T-cell (primary cell): ENCODE measurements at regions not wholly inside any gene's neighbourhood (a gene's known extent, or its start where the extent isn't known, plus 50 kb on each side); places are given as distances from the start of the nearest gene placed in this dataset.

ENCODE experiments used
- ATAC-seq, 4 experiments: fragments of 200-7000 bp in 3 of 4; fragments of 150-1000 bp in 1 of 4; cut with Tn5 transposase; replicated peaks in 1 of 4; 1 replicate in 3 of 4; 2 replicates in 1 of 4; pipeline ENCODE4 v1.10.0; 2021; ENCODE audit warnings: moderate library complexity in 3 of 4, mild to moderate bottlenecking in 2 of 4, moderate number of reproducible peaks in 1 of 4
- CTCF ChIA-PET, 2 donors: fragments of 300-600 bp; sonication (Branson Sonifier 250); formaldehyde crosslinking; loops; one replicate each; lab custom pipeline; 2022; ENCODE audit warnings: antibody characterized with exemption in 2 of 2; lab: Charles Lee
- POLR2A ChIA-PET, 2 donors: fragments of 300-600 bp; sonication (Branson Sonifier 250); formaldehyde crosslinking; loops; one replicate each; lab custom pipeline; 2022; ENCODE audit warnings: antibody characterized with exemption in 2 of 2; lab: Charles Lee
- DNase-seq, 35 experiments: peaks; one replicate each; pipeline versions ENCODE4 v3.0.0 to v3.0.0-alpha.2; 2013 to 2023
- H3K27ac ChIP-seq: one replicate; pipeline ENCODE4 v1.5.1; 2013; ENCODE audit warnings: low read length
- H3K27me3 ChIP-seq, 2 experiments: replicated peaks in 1 of 2; 1 replicate in 1 of 2; 2 replicates in 1 of 2; pipeline versions ENCODE4 v1.6.1 to v1.7.0; 2013; ENCODE audit warnings: low read length in 1 of 2, mixed read lengths in 1 of 2; ENCODE audit not compliant: control insufficient read depth in 2 of 2, insufficient read depth in 2 of 2; ENCODE audit errors: extremely low read depth in 1 of 2
- H3K36me3 ChIP-seq, 2 donors: 1 replicate in 1 of 2; 2 replicates in 1 of 2; pipeline versions ENCODE4 v1.6.1 to v1.7.0; 2013; ENCODE audit warnings: low read length in 1 of 2; ENCODE audit not compliant: control insufficient read depth in 2 of 2, insufficient read depth in 1 of 2; ENCODE audit errors: extremely low read depth in 1 of 2
- H3K4me1 ChIP-seq, 2 experiments: 1 replicate in 1 of 2; 2 replicates in 1 of 2; pipeline versions ENCODE4 v1.6.1 to v1.7.0; 2013; ENCODE audit warnings: low read length in 2 of 2, mixed read lengths in 1 of 2; ENCODE audit not compliant: insufficient read depth in 2 of 2, control insufficient read depth in 1 of 2; ENCODE audit errors: extremely low read depth in 1 of 2
- H3K4me3 ChIP-seq, 2 donors: 1 replicate in 1 of 2; 2 replicates in 1 of 2; pipeline versions ENCODE4 v1.5.1 to v1.7.0; 2013; ENCODE audit warnings: mild to moderate bottlenecking in 2 of 2, low read length in 1 of 2, moderate library complexity in 1 of 2; ENCODE audit not compliant: control insufficient read depth in 1 of 2; ENCODE audit errors: extremely low read depth in 1 of 2
- H3K9me3 ChIP-seq: 2 replicates; pipeline ENCODE4 v1.7.0; 2013
- H3K27ac Mint-ChIP-seq, 2 donors: one replicate each; pipeline ENCODE4 v1.8.0; 2020 to 2021; ENCODE audit warnings: mild to moderate bottlenecking in 2 of 2, mixed read lengths in 2 of 2
- H3K27me3 Mint-ChIP-seq, 2 donors: one replicate each; pipeline ENCODE4 v1.8.0; 2021 to 2022; ENCODE audit warnings: mixed read lengths in 2 of 2
- H3K36me3 Mint-ChIP-seq: one replicate; pipeline ENCODE4 v1.8.0; 2021; ENCODE audit warnings: mixed read lengths
- H3K4me1 Mint-ChIP-seq, 3 donors: one replicate each; pipeline ENCODE4 v1.8.0; 2020 to 2022; ENCODE audit warnings: mixed read lengths in 3 of 3, mild to moderate bottlenecking in 1 of 3
- H3K4me3 Mint-ChIP-seq, 3 donors: one replicate each; pipeline ENCODE4 v1.8.0; 2020 to 2022; ENCODE audit warnings: mild to moderate bottlenecking in 3 of 3, mixed read lengths in 3 of 3, moderate library complexity in 3 of 3
- H3K9me3 Mint-ChIP-seq, 3 donors: one replicate each; pipeline ENCODE4 v1.8.0; 2020 to 2022; ENCODE audit warnings: mixed read lengths in 3 of 3
- WGBS: methylation state at CpG from one replicate; pipeline ENCODE4 v1.1.5; 2013; ENCODE audit warnings: missing lambda C conversion rate; ENCODE audit not compliant: insufficient coverage; 5-methylcytosine and 5-hydroxymethylcytosine counted together

DNA sequence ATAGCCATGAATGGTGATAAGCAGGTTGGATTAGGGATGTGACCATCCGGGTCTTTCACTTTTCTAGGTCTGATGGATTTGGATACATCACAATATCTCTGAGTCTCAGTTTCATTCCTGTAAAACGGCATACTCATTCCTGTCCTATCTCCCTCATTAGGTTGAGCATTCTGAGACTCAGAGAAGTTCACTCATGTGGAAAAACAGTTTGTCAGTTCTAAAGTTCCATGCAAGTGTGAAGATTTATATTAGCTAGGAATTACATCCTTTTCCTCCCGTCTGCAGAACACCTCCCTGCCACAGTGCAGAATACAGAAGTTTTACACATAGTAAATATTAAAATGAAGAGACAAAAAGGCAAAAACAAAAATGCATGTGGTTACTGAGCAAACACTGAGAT, 94.2 kb upstream of the SLC25A13 start:
- Histone ChIP-seq H3K4me1 (no peaks in the 10 kb centered on the region), H3K4me3 (no peak overlapping the region), H3K36me3 (no peaks in the 10 kb centered on the region), H3K27ac (no peak overlapping the region), H3K27me3 (peaks cover 0 to 4% of the 10 kb centered on the region in 2 experiments), H3K9me3 (no peaks in the 10 kb centered on the region)
- Mint-ChIP-seq H3K27ac (no peak overlapping the region), H3K9me3 (no peaks in the 10 kb centered on the region), H3K4me1 (no peaks in the 10 kb centered on the region), H3K36me3 (no peaks in the 10 kb centered on the region), H3K4me3 (no peak overlapping the region), H3K27me3 (peaks cover 4 to 14% of the 10 kb centered on the region in 2 donors)
- no peak for DNase-seq
- ChIA-PET CTCF (interaction anchor here in 1 of 2 donors (0.6 to 1.1 kb wide), 2 partner anchors 47 to 611 kb away, joined by 3 to 4 read pairs; no protein-coding TSS in a partner anchor), POLR2A (no interaction called here)
- WGBS: no CpG with 5 or more reads among the region's 3 CpGs
- no peak for ATAC-seq

DNA sequence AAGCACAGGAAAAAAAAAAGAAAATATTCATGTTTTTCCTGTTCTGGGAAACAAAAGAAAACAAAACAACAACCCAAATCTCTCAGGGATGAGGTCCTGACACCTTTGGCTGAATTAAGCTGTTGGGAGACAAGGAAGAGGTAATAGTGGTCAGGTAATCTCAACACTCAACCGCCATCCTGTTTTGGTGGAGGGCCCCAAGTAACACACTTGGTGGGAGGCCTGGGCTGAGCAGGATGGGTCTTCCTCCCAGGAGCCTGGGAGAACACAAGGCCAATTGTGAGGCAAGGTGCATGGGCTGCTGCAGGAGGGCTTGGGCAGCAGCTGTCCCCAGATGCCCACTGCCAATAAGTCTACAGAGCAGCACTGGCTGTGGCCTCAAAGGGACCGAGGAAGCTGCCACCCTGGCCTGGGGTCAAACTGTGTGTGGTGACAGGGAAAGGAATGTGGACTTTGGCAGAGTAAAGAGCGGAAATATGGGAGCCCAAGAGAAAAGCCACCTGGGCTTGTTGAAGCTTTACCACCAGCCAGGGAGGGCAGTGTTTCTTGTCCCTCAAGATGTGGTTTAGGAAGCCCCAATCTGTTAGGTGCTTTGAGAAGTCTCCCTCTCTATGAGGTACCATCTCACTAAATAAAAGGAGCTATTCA, 93.5 kb upstream of the SLC25A13 start:
- POLR2A ChIA-PET: no interaction called here
- Mint-ChIP-seq H3K4me3 (no peak overlapping the region), H3K9me3 (no peaks in the 10 kb centered on the region), H3K36me3 (no peaks in the 10 kb centered on the region), H3K27ac (no peak overlapping the region), H3K4me1 (no peaks in the 10 kb centered on the region), H3K27me3 (peaks cover 4 to 14% of the 10 kb centered on the region in 2 donors)
- no peak for ATAC-seq
- no peak for DNase-seq
- WGBS: 81% methylated on average over 2 of the region's 3 CpGs
- H3K36me3 ChIP-seq: no peaks in the 10 kb centered on the region
- no peak overlapping the region for H3K27ac ChIP-seq
- no peaks in the 10 kb centered on the region for H3K4me1 ChIP-seq
- CTCF ChIA-PET: interaction anchor here (0.7 to 1.1 kb wide), 2 partner anchors 612 to 988 kb away, joined by 3 read pairs; no protein-coding TSS in a partner anchor
- no peaks in the 10 kb centered on the region for H3K9me3 ChIP-seq
- peaks cover 0 to 4% of the 10 kb centered on the region in 2 experiments for H3K27me3 ChIP-seq
- no peak overlapping the region for H3K4me3 ChIP-seq

DNA sequence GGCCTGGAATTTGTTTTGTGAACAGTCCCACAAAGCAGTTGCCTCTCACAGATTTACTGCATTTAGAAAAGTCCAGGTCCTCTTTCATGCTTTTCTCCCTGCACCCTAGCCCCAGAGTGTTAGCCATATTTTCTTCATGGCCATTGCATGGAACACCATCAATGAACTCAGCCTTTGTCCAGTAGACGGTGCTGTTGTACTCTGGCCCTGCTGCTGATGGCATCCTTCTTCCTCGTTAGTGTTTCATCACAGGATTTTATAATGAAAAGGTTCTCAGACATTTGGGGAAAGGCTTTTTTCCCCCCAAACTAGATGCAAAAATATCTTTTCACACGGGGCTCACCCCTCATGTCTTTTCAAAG, 93.0 kb upstream of the SLC25A13 start:
- H3K9me3 ChIP-seq: no peaks in the 10 kb centered on the region
- peaks cover 0 to 4% of the 10 kb centered on the region in 2 experiments for H3K27me3 ChIP-seq
- H3K4me3 ChIP-seq: no peak overlapping the region
- CTCF ChIA-PET: interaction anchor here in 1 of 2 donors (0.7 kb wide), 1 partner anchor 988 kb away, joined by 3 read pairs; no protein-coding TSS in a partner anchor
- no peaks in the 10 kb centered on the region for H3K36me3 ChIP-seq
- H3K4me1 ChIP-seq: no peaks in the 10 kb centered on the region
- ATAC-seq (peak in 1 of 4 experiments; percentile 49), DNase-seq (peak in 22 of 35 experiments; percentile 1 to 56 (median 10))
- Mint-ChIP-seq H3K36me3 (no peaks in the 10 kb centered on the region), H3K9me3 (no peaks in the 10 kb centered on the region), H3K4me1 (no peaks in the 10 kb centered on the region), H3K27ac (no peak overlapping the region), H3K4me3 (no peak overlapping the region), H3K27me3 (peaks cover 4 to 14% of the 10 kb centered on the region in 2 donors)
- POLR2A ChIA-PET: no interaction called here
- H3K27ac ChIP-seq: no peak overlapping the region
- no CpG with 5 or more reads among the region's 3 CpGs for WGBS

DNA sequence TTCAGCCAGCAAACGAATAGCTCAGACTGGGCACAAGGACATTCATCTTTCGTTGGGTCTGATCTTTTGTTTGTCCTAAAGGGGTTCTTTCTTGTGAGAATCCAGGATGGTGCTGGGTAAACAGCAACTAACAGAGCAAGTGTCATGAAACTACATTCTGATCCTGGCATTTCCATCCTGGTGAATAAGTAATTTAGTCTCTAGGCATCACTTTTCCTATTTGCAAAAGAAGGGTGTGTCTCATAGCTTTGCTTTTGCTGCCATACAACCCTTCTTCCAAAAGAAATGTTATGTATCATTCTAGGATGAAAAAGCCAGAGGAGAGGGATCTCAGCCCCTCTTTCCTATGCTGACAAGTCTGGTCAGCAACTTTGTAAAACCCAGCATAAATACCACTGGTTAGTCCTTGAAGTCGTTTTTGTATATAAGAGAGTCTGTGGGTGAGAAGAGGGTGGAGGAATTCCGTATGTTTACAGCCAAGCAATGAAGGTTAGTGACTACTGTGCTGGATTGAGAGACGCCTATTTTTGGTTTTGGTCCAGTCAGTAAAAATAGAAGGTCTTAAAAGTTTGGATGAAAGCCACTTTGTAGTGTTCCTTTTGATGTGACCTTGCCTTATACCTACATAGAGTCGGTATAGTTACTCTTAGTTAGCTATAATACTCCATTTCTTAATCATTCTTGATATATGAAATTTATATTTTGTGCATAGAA, 88.4 kb upstream of the SLC25A13 start:
- no peaks in the 10 kb centered on the region for H3K4me1 Mint-ChIP-seq
- 58% methylated on average over 2 of the region's 6 CpGs for WGBS
- ChIA-PET POLR2A (no interaction called here), CTCF (no interaction called here)
- no peak overlapping the region for H3K27ac ChIP-seq
- no peaks in the 10 kb centered on the region for H3K36me3 Mint-ChIP-seq
- H3K27me3 Mint-ChIP-seq: peaks cover 6 to 11% of the 10 kb centered on the region in 2 donors
- ATAC-seq (no peak), DNase-seq (no peak)
- H3K36me3 ChIP-seq: no peaks in the 10 kb centered on the region
- peaks cover 0 to under 1% of the 10 kb centered on the region in 2 experiments for H3K27me3 ChIP-seq
- H3K4me3 ChIP-seq: no peak overlapping the region
- H3K4me3 Mint-ChIP-seq: no peak overlapping the region
- no peaks in the 10 kb centered on the region for H3K4me1 ChIP-seq
- H3K27ac Mint-ChIP-seq: no peak overlapping the region
- no peaks in the 10 kb centered on the region for H3K9me3 ChIP-seq
- no peaks in the 10 kb centered on the region for H3K9me3 Mint-ChIP-seq

DNA sequence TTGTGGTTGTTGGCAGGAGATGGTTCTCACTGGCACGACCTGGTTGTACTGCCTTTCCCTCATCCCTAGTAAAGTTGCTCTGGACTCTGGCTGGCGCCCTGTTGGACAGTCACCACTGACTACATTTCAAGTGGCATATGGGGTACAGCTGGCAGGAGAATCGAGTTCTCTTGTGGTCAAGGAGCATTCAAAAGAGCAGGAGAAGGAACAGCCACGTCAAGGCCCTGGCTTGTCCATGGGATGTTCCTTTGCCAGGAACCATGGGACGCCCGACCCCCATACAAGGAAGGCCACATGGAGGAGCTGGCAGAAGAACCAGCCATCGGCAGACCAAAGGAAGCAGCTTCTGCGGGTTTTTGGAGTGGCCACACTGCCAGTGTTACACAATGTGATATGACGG, 87.0 kb upstream of the SLC25A13 start:
- peaks cover 6% of the 10 kb centered on the region in 2 donors for H3K27me3 Mint-ChIP-seq
- no peak for ATAC-seq

DNA sequence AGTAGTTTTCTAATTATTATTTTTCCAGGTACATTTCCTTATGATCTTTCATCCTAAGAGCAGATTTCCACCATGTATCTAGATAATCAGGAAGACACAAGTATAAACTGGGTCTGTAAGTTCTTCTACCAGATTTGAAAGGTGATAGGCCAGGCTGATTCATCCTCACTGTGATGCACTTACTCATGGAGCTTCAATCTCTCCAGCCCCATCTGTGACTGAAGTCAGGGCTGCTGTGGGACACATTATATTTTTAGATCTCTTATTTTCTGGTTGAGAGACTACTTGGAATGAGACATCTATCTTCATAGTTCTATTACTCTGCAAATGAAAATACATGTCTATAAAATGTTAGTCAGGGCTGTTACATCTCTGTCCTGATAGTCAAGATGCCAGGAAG, 85.5 kb upstream of the SLC25A13 start:
- Mint-ChIP-seq H3K4me3 (no peak overlapping the region), H3K36me3 (no peaks in the 10 kb centered on the region), H3K9me3 (no peaks in the 10 kb centered on the region), H3K4me1 (no peaks in the 10 kb centered on the region), H3K27me3 (peaks cover 6 to 12% of the 10 kb centered on the region in 2 donors), H3K27ac (no peak overlapping the region)
- DNase-seq: no peak
- Histone ChIP-seq H3K27me3 (no peaks in the 10 kb centered on the region), H3K4me1 (no peaks in the 10 kb centered on the region), H3K4me3 (no peak overlapping the region), H3K36me3 (no peaks in the 10 kb centered on the region), H3K27ac (no peak overlapping the region), H3K9me3 (no peaks in the 10 kb centered on the region)
- ChIA-PET CTCF (no interaction called here), POLR2A (no interaction called here)
- ATAC-seq: no peak

More for the DNA sequence above, 87.0 kb upstream of the SLC25A13 start:
- H3K9me3 Mint-ChIP-seq: no peaks in the 10 kb centered on the region
- H3K27me3 ChIP-seq: no peaks in the 10 kb centered on the region
- 79% methylated on average over 7 of the region's 9 CpGs for WGBS
- no peaks in the 10 kb centered on the region for H3K4me1 ChIP-seq
- no peak overlapping the region for H3K27ac ChIP-seq
- no peak for DNase-seq
- no peaks in the 10 kb centered on the region for H3K36me3 ChIP-seq
- ChIA-PET CTCF (interaction anchor here in 1 of 2 donors (1.0 kb wide), 1 partner anchor 12 kb away, joined by 3 read pairs; no protein-coding TSS in a partner anchor), POLR2A (interaction anchor here in 1 of 2 donors (0.6 kb wide), 1 partner anchor 65 kb away, joined by 3 read pairs; no protein-coding TSS in a partner anchor)
- no peak overlapping the region for H3K27ac Mint-ChIP-seq
- no peaks in the 10 kb centered on the region for H3K4me1 Mint-ChIP-seq
- no peak overlapping the region for H3K4me3 Mint-ChIP-seq
- H3K9me3 ChIP-seq: no peaks in the 10 kb centered on the region
- no peak overlapping the region for H3K4me3 ChIP-seq
- H3K36me3 Mint-ChIP-seq: no peaks in the 10 kb centered on the region
